GM06990 (cell line): ENCODE measurements at regions not wholly inside any gene's neighbourhood (a gene's known extent, or its start where the extent isn't known, plus 50 kb on each side); places are given as distances from the start of the nearest gene placed in this dataset.

Source experiments
- DNase-seq: peaks from one replicate; pipeline ENCODE4 v3.0.0-alpha.2; 2011; ENCODE audit not compliant: insufficient read length; ENCODE audit errors: extremely low read depth
- H3K27me3 ChIP-seq: replicated peaks from 2 replicates; pipeline ENCODE4 v1.6.0; 2011; ENCODE audit warnings: low read length; ENCODE audit not compliant: control insufficient read depth, insufficient read depth
- H3K36me3 ChIP-seq: 2 replicates; pipeline ENCODE4 v1.5.1; 2011; ENCODE audit warnings: low read length; ENCODE audit not compliant: control insufficient read depth, insufficient read depth
- H3K4me3 ChIP-seq: replicated peaks from 2 replicates; pipeline ENCODE4 v1.5.1; 2011; ENCODE audit warnings: low read depth, mild to moderate bottlenecking, control low read depth, low read length
- TF ChIP-seq, protein P1 (sequence below): IDR thresholded peaks from 2 replicates; pipeline ENCODE4 v1.5.1; 2011; ENCODE audit warnings: low read length, control low read depth, mild to moderate bottlenecking, inconsistent platforms; ENCODE audit not compliant: insufficient read depth, poor library complexity, severe bottlenecking

DNA sequence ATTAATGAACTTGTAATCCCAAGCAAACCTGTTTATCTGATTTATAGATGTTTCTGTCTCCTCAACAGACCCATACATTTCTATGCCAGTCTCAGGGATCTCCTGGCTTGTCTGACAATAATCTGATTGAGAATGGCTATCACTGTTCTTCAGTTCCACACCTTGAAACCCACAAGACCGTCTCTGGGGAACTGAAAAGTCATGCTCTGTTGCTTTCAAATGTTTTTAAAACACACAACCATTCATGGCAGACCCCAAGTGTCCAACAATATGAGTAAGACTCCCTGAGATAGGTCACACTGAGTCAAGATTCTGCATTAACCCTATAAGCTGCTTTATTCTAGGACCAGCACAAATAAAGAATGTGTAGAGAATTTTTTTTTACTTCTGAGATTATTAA lies 611.2 kb upstream of the PLXNA2 start:
- Histone ChIP-seq H3K27me3 (no peaks in the 10 kb centered on the region), H3K36me3 (no peaks in the 10 kb centered on the region), H3K4me3 (no peak overlapping the region)
- TF ChIP-seq, protein P1, sequence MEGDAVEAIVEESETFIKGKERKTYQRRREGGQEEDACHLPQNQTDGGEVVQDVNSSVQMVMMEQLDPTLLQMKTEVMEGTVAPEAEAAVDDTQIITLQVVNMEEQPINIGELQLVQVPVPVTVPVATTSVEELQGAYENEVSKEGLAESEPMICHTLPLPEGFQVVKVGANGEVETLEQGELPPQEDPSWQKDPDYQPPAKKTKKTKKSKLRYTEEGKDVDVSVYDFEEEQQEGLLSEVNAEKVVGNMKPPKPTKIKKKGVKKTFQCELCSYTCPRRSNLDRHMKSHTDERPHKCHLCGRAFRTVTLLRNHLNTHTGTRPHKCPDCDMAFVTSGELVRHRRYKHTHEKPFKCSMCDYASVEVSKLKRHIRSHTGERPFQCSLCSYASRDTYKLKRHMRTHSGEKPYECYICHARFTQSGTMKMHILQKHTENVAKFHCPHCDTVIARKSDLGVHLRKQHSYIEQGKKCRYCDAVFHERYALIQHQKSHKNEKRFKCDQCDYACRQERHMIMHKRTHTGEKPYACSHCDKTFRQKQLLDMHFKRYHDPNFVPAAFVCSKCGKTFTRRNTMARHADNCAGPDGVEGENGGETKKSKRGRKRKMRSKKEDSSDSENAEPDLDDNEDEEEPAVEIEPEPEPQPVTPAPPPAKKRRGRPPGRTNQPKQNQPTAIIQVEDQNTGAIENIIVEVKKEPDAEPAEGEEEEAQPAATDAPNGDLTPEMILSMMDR = no peak
- DNase-seq = peak; percentile 43

DNA sequence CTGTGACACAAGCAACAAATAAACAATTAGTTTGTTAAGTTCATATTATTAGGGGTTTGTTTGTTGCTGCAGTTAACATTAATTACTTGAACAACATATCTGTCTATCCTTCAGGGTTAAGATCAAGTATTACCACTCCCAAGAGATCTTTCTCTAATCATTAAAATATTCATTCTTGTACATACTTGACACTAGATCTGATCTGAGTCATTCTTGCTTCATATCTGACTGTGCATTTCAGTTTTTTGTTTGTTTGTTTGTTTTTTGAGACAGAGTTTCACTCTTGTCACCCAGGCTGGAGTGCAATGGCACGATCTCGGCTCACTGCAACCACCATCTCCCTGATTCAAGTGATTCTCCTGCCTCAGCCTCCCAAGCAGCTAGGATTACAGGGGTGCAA lies 613.3 kb upstream of the PLXNA2 start:
- Histone ChIP-seq H3K27me3 (no peaks in the 10 kb centered on the region), H3K36me3 (no peaks in the 10 kb centered on the region), H3K4me3 (no peak overlapping the region)
- no peak for DNase-seq
- TF ChIP-seq, protein P1 = no peak

DNA sequence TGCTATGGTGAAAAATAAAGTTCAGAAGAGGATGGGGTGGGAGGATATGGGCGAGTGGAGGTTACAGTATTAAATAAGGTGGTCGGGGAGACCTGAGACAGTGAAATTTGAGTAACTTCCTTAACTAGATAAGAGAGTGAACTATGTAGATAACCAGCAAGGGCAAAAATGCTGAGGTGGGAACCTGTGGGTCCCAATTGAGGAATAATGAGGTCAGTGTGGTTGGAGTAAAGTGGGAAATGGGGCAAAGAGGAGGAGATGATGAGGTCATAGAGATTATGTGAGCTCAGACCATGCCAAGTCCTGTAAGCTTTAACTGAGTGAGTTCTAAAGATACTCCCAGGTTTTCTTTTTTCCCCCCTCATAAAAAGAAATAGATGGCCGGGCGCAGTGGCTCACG lies 614.6 kb upstream of the PLXNA2 start:
- no peak for DNase-seq
- H3K27me3 ChIP-seq = no peaks in the 10 kb centered on the region
- TF ChIP-seq, protein P1 = no peak

DNA sequence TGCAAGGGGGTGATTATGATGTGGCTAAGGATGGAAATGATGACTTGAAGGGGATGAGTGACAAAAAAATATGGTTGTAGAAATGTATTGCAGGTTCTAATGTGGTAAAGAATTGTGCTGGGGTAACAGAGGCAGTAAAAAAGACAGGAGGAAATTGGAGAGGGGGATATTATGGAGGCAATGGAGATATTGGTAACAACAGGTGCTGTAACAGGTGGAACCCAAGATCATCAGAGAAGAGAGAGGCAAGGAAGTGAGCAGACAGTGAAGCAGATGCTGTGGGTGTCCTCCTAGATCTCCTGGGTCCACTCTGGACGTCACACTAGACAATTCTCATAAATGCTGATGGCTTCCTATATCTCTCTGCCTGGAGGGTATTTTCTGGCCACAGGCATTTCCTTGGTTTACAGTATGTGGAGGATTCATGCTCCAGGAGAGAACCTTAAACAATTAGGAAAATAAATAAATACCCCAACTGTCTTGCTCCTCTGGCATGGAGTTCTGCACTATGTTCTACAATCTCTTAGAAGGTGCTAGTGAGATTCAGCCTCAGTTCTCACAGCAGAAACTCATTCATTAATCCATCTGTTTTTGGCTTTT lies 620.3 kb upstream of the PLXNA2 start:
- DNase-seq = no peak
- TF ChIP-seq, protein P1 = no peak
- no peaks in the 10 kb centered on the region for H3K36me3 ChIP-seq
- H3K27me3 ChIP-seq = no peaks in the 10 kb centered on the region
- H3K4me3 ChIP-seq = no peak overlapping the region

More for the DNA sequence above, 614.6 kb upstream of the PLXNA2 start:
- no peaks in the 10 kb centered on the region for H3K36me3 ChIP-seq
- no peak overlapping the region for H3K4me3 ChIP-seq

DNA sequence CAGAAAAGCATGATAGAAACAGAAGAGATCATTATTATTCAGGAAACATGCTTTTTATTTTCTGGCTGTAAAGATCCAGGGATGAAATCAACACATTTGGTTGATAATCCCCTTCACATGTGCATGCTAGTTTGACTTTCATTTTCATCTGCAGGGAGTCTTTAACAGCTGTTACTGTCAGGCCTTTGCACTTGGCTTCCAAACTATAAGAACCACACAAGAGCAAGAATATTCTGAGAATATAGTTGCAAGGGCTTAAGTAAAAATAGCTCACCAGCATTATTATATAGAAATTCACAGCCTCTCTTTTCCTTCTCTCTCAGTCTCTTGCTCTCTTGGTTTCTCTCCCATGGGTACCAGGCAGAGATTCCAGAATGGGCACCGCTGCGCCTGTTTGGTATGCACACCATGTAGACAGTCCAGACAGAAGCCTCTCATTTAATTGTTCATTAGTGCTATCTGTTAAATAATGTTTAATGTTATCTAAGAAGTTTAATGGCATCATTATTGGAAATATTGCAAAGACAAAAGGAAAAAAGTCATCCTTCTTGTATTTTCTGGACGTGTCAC lies 622.3 kb upstream of the PLXNA2 start:
- no peak for DNase-seq
- TF ChIP-seq, protein P1 = no peak

More for the DNA sequence above, 622.3 kb upstream of the PLXNA2 start:
- Histone ChIP-seq H3K36me3 (no peaks in the 10 kb centered on the region), H3K27me3 (no peaks in the 10 kb centered on the region), H3K4me3 (no peak overlapping the region)
